MCF 10A (cell line): ENCODE measurements at regions not wholly inside any gene's neighbourhood (a gene's known extent, or its start where the extent isn't known, plus 50 kb on each side); places are given as distances from the start of the nearest gene placed in this dataset.
"Not testable (repeated sequence)": the region's sequence is repeated elsewhere in the genome, so short reads cannot be mapped to it uniquely, and the experiment has no call there.

Source experiments
- BruUV-seq: library from RNA; stranded (reverse); fragments of 400-500 nt; replicated peaks from 2 replicates; lab custom pipeline; 2021; lab: Mats Ljungman, UMichigan
- CTCF ChIA-PET: fragments of 300-600 bp; sonication (Branson Sonifier 250); formaldehyde crosslinking; extraction: SDS; loops from one replicate; lab custom pipeline; 2021; ENCODE audit warnings: antibody characterized with exemption, inconsistent platforms; lab: Yijun Ruan, JAX
- POLR2A ChIA-PET: fragments of 300-600, 350-650 bp; sonication (Branson Sonifier 250); formaldehyde crosslinking; extraction: SDS; loops from one replicate; lab custom pipeline; 2020; ENCODE audit warnings: antibody characterized with exemption, inconsistent platforms; lab: Yijun Ruan, JAX
- DNase-seq: peaks from one replicate; pipeline ENCODE4 v3.0.0-alpha.2; 2018; ENCODE audit not compliant: unreplicated experiment
- H3K27ac Mint-ChIP-seq: one replicate; pipeline ENCODE4 v1.8.0; 2022; ENCODE audit warnings: mild to moderate bottlenecking, low read depth, mixed read lengths; ENCODE audit not compliant: unreplicated experiment
- H3K27me3 Mint-ChIP-seq: one replicate; pipeline ENCODE4 v1.8.0; 2022; ENCODE audit warnings: mixed read lengths; ENCODE audit not compliant: insufficient read depth, unreplicated experiment
- H3K36me3 Mint-ChIP-seq: one replicate; pipeline ENCODE4 v1.8.0; 2022; ENCODE audit warnings: mild to moderate bottlenecking, moderate library complexity, mixed read lengths; ENCODE audit not compliant: insufficient read depth, unreplicated experiment
- H3K4me1 Mint-ChIP-seq: one replicate; pipeline ENCODE4 v1.8.0; 2022; ENCODE audit warnings: mixed read lengths; ENCODE audit not compliant: insufficient read depth, unreplicated experiment
- H3K4me3 Mint-ChIP-seq: one replicate; pipeline ENCODE4 v1.8.0; 2022; ENCODE audit warnings: mild to moderate bottlenecking, moderate library complexity, mixed read lengths; ENCODE audit not compliant: unreplicated experiment
- H3K9me3 Mint-ChIP-seq: one replicate; pipeline ENCODE4 v1.8.0; 2022; ENCODE audit warnings: mixed read lengths; ENCODE audit not compliant: unreplicated experiment
- CTCF ChIP-seq: fragments of 200-600 bp; IDR thresholded peaks from one replicate; pipeline ENCODE4 v1.8.0; 2022; ENCODE audit warnings: antibody characterized with exemption, mild to moderate bottlenecking; ENCODE audit not compliant: unreplicated experiment
- intact Hi-C: fragments of 100-400 bp; cut with micrococcal nuclease; formaldehyde crosslinking; loops from 2 replicates; pipeline ENCODE4 v1.14.1; 2022

GRCh38 chr1:182205351-182206022 lies 144.0 kb upstream of the ZNF648 start:
- Mint-ChIP-seq H3K36me3 (no peaks in the 10 kb centered on the region), H3K9me3 (no peaks in the 10 kb centered on the region), H3K4me1 (peaks cover 8% of the 10 kb centered on the region), H3K27me3 (no peaks in the 10 kb centered on the region), H3K4me3 (no peak overlapping the region), H3K27ac (no peak overlapping the region)
- POLR2A ChIA-PET = interaction anchor here (0.5 to 4.0 kb wide), 21 partner anchors 9 to 191 kb away, joined by 3 to 25 read pairs (median 4); no protein-coding TSS in a partner anchor
- BruUV-seq = no TSS peak
- peak; percentile 36 for DNase-seq
- no peak for TF ChIP-seq CTCF
- CTCF ChIA-PET = interaction anchor here (0.6 to 4.5 kb wide), 11 partner anchors 8 to 192 kb away, joined by 3 to 42 read pairs (median 4); no protein-coding TSS in a partner anchor
- intact Hi-C loops = no loop called here

- H3K27me3 Mint-ChIP-seq = no peaks in the 10 kb centered on the region
- H3K4me3 Mint-ChIP-seq = no peak overlapping the region
- DNase-seq = no peak
- intact Hi-C loops = no loop called here
- no TSS peak for BruUV-seq
- no peaks in the 10 kb centered on the region for H3K36me3 Mint-ChIP-seq
- no peaks in the 10 kb centered on the region for H3K9me3 Mint-ChIP-seq
- H3K4me1 Mint-ChIP-seq = peaks cover 23% of the 10 kb centered on the region
- ChIA-PET POLR2A (interaction anchor here (0.6 to 2.2 kb wide), 8 partner anchors 9 to 176 kb away, joined by 3 to 8 read pairs (median 5); no protein-coding TSS in a partner anchor), CTCF (interaction anchor here (0.9 to 4.5 kb wide), 2 partner anchors 60 to 122 kb away, joined by 3 to 42 read pairs; no protein-coding TSS in a partner anchor)
- TF ChIP-seq CTCF = no peak
- no peak overlapping the region for H3K27ac Mint-ChIP-seq
These were observed 141.8 kb upstream of the ZNF648 start for GRCh38 chr1:182203191-182203875.

- intact Hi-C loops = loop anchor here (1.0 kb wide), 1 partner anchor 116 kb away; no protein-coding TSS in a partner anchor
- H3K9me3 Mint-ChIP-seq, H3K36me3 Mint-ChIP-seq, H3K27ac Mint-ChIP-seq, BruUV-seq, H3K27me3 Mint-ChIP-seq, H3K4me3 Mint-ChIP-seq, DNase-seq: not testable (repeated sequence)
- POLR2A ChIA-PET = interaction anchor here (1.5 to 6.7 kb wide), 3 partner anchors 15 to 179 kb away, joined by 5 to 71 read pairs (median 29); no protein-coding TSS in a partner anchor
- CTCF ChIA-PET = interaction anchor here (1.2 to 2.7 kb wide), 5 partner anchors 20 to 195 kb away, joined by 3 to 45 read pairs (median 6); no protein-coding TSS in a partner anchor
- H3K4me1 Mint-ChIP-seq = peaks cover 40% of the 10 kb centered on the region
These were observed 140.0 kb upstream of the ZNF648 start for GRCh38 chr1:182201490-182201889.

GRCh38 chr1:182200025-182200812 lies 138.7 kb upstream of the ZNF648 start:
- no TSS peak for BruUV-seq
- Mint-ChIP-seq H3K27ac (peak overlapping the region; percentile 94), H3K27me3 (no peaks in the 10 kb centered on the region), H3K4me1 (peaks cover 37% of the 10 kb centered on the region), H3K36me3 (no peaks in the 10 kb centered on the region), H3K4me3 (no peak overlapping the region), H3K9me3 (no peaks in the 10 kb centered on the region)
- ChIA-PET CTCF (interaction anchor here (0.6 to 2.7 kb wide), 16 partner anchors 14 to 983 kb away, joined by 3 to 45 read pairs (median 4); no protein-coding TSS in a partner anchor), POLR2A (interaction anchor here (0.7 to 6.7 kb wide), 11 partner anchors 14 to 845 kb away, joined by 3 to 71 read pairs (median 4); no protein-coding TSS in a partner anchor)
- TF ChIP-seq CTCF = no peak
- intact Hi-C loops = no loop called here
- no peak for DNase-seq
